ENCODE measurements at regions not wholly inside any gene's neighbourhood (a gene's known extent, or its start where the extent isn't known, plus 50 kb on each side); places are given as distances from the start of the nearest gene placed in this dataset.

GRCh38 chr12:89258240-89258969 lies 93.9 kb downstream of the DUSP6 start:
- no peak overlapping the region for H3K4me3 ChIP-seq (ENCODE audit: low read length)
- no peak for TF ChIP-seq CTCF (IDR thresholded peaks at IDR 0.05; ENCODE audit: insufficient read depth, low read depth, low read length, missing control alignments)
- DNase-seq (ENCODE audit: low read depth) = no peak

GRCh38 chr12:89257340-89257739 lies 95.0 kb downstream of the DUSP6 start:
- no peak for DNase-seq (ENCODE audit: low read depth)
- no peak for TF ChIP-seq CTCF (IDR thresholded peaks at IDR 0.05; ENCODE audit: insufficient read depth, low read depth, low read length, missing control alignments)
- H3K4me3 ChIP-seq (ENCODE audit: low read length) = no peak overlapping the region

- no peak for TF ChIP-seq CTCF (IDR thresholded peaks at IDR 0.05; ENCODE audit: insufficient read depth, low read depth, low read length, missing control alignments)
- H3K4me3 ChIP-seq (ENCODE audit: low read length) = no peak overlapping the region
Observed at GRCh38 chr12:89256060-89256459, 96.2 kb downstream of the DUSP6 start.

GRCh38 chr12:89253488-89253887 lies 98.8 kb downstream of the DUSP6 start:
- TF ChIP-seq CTCF (IDR thresholded peaks at IDR 0.05; ENCODE audit: insufficient read depth, low read depth, low read length, missing control alignments) = no peak

More at GRCh38 chr12:89256060-89256459, 96.2 kb downstream of the DUSP6 start:
- peak; percentile 23 for DNase-seq (ENCODE audit: low read depth)

GRCh38 chr12:89252284-89252683 lies 100.0 kb downstream of the DUSP6 start:
- H3K4me3 ChIP-seq (ENCODE audit: low read length) = no peak overlapping the region
- no peak for TF ChIP-seq CTCF (IDR thresholded peaks at IDR 0.05; ENCODE audit: insufficient read depth, low read depth, low read length, missing control alignments)
- peak; percentile 61 for DNase-seq (ENCODE audit: low read depth)

More at GRCh38 chr12:89253488-89253887, 98.8 kb downstream of the DUSP6 start:
- no peak overlapping the region for H3K4me3 ChIP-seq (ENCODE audit: low read length)
- no peak for DNase-seq (ENCODE audit: low read depth)

GRCh38 chr12:89251342-89252271 lies 100.7 kb downstream of the DUSP6 start:
- peak; percentile 20 for DNase-seq (ENCODE audit: low read depth)
- no peak overlapping the region for H3K4me3 ChIP-seq (ENCODE audit: low read length)
- TF ChIP-seq CTCF (IDR thresholded peaks at IDR 0.05; ENCODE audit: insufficient read depth, low read depth, low read length, missing control alignments) = no peak

Data from epithelial cell of esophagus (primary cell).